ENCODE measurements at regions not wholly inside any gene's neighbourhood (a gene's known extent, or its start where the extent isn't known, plus 50 kb on each side); places are given as distances from the start of the nearest gene placed in this dataset.

- TF ChIP-seq ZNF507 (tag; conservative IDR thresholded peaks at IDR 0.05) (no peak), ZBTB7A (IDR thresholded peaks at IDR 0.05; ENCODE audit: borderline replicate concordance, control insufficient read depth, low read depth, low read length) (no peak), MAX (CRISPR knock-in tag; IDR thresholded peaks at IDR 0.05) (no peak), ZZZ3 (IDR thresholded peaks at IDR 0.05) (no peak), SNRNP70 (optimal IDR thresholded peaks at IDR 0.05; ENCODE audit: low read depth, low read length) (no peak), KAT8 (IDR thresholded peaks at IDR 0.05; ENCODE audit: low read depth) (no peak), PRPF4 (IDR thresholded peaks at IDR 0.05; ENCODE audit: insufficient read depth, low read depth, low read length, poor library complexity, severe bottlenecking) (no peak), CTCF (IDR thresholded peaks at IDR 0.05 in 2 of 3, conservative IDR thresholded peaks at IDR 0.05 in 1 of 3; ENCODE audit: insufficient read depth in 2 of 3, low read depth in 1 of 3, low read length in 3 of 3) (no peak), NCOA1 (IDR thresholded peaks at IDR 0.05; ENCODE audit: low read depth) (no peak), KDM5B (IDR thresholded peaks at IDR 0.05; ENCODE audit: insufficient replicate concordance, low read depth, low read length) (no peak), RCOR1 (IDR thresholded peaks at IDR 0.05; ENCODE audit: borderline replicate concordance in 1 of 2, low read depth in 2 of 2, low read length in 2 of 2) (no peak)
These were observed 477.9 kb downstream of the KCNJ3 start for GRCh38 chr2:155176345-155176744.

All from K562 (cell line).